Colonic mucosa (tissue), 4 donors: ENCODE measurements at regions not wholly inside any gene's neighbourhood (a gene's known extent, or its start where the extent isn't known, plus 50 kb on each side); places are given as distances from the start of the nearest gene placed in this dataset.

Source experiments
- DNase-seq: peaks from one replicate; pipeline ENCODE4 v3.0.0-alpha.2; 2020
- H3K27ac ChIP-seq: fragments of 200-600 bp; one replicate; pipeline ENCODE4 v1.8.0; 2021
- H3K27me3 ChIP-seq: fragments of 200-600 bp; one replicate; pipeline ENCODE4 v1.8.0; 2021
- H3K36me3 ChIP-seq: fragments of 200-600 bp; one replicate; pipeline ENCODE4 v1.8.0; 2021
- H3K4me1 ChIP-seq: fragments of 200-600 bp; one replicate; pipeline ENCODE4 v1.8.0; 2021; ENCODE audit warnings: mild to moderate bottlenecking
- H3K4me3 ChIP-seq: fragments of 200-600 bp; one replicate; pipeline ENCODE4 v1.8.0; 2021
- H3K9ac ChIP-seq, 2 donors: one replicate each; pipeline ENCODE4 v1.7.0; 2013; ENCODE audit warnings: control low read depth in 2 of 2, low read depth in 2 of 2, low read length in 2 of 2
- H3K9me3 ChIP-seq: fragments of 200-600 bp; one replicate; pipeline ENCODE4 v1.8.0; 2021
- intact Hi-C: fragments of 100-400 bp; cut with DNase I; formaldehyde crosslinking; loops from one replicate; pipeline ENCODE4 v1.14.1; 2022
- TF ChIP-seq, protein P1 (sequence below): fragments of 200-600 bp; IDR thresholded peaks from one replicate; pipeline ENCODE4 v1.8.0; 2022; ENCODE audit warnings: antibody characterized with exemption, mild to moderate bottlenecking
- donor health status: healthy.
- donor health status: DM: no; HTN: no; CAD: no.
- donor health status: DM: no; HTN: no; CAD: no.

DNA sequence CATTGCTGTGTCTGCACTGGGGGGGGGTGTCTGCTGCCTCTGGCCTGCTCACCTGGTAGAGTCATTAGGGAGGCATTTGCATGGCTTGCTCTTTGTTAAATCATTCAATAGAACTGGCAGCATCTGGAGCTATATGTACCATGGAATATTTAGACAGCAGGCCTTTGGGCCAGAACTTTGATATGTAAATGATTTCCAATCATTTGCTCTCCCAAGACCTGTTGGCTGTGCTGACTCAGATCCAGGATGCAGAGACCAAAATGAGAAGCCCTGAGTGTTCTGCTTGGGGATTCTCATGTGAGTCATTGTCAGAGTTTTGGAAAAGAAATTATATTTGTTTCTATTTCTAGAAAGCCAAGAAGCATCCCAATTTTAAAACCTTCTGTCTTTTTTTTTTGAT lies 257.6 kb upstream of the IGFBP3 start:
- TF ChIP-seq, protein P1, sequence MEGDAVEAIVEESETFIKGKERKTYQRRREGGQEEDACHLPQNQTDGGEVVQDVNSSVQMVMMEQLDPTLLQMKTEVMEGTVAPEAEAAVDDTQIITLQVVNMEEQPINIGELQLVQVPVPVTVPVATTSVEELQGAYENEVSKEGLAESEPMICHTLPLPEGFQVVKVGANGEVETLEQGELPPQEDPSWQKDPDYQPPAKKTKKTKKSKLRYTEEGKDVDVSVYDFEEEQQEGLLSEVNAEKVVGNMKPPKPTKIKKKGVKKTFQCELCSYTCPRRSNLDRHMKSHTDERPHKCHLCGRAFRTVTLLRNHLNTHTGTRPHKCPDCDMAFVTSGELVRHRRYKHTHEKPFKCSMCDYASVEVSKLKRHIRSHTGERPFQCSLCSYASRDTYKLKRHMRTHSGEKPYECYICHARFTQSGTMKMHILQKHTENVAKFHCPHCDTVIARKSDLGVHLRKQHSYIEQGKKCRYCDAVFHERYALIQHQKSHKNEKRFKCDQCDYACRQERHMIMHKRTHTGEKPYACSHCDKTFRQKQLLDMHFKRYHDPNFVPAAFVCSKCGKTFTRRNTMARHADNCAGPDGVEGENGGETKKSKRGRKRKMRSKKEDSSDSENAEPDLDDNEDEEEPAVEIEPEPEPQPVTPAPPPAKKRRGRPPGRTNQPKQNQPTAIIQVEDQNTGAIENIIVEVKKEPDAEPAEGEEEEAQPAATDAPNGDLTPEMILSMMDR: no peak
- no peak overlapping the region for H3K4me3 ChIP-seq
- no peak overlapping the region for H3K27ac ChIP-seq
- no peak overlapping the region for H3K9ac ChIP-seq
- DNase-seq: no peak
- H3K4me1 ChIP-seq: no peaks in the 10 kb centered on the region
- no peaks in the 10 kb centered on the region for H3K27me3 ChIP-seq
- H3K9me3 ChIP-seq: no peaks in the 10 kb centered on the region
- no peaks in the 10 kb centered on the region for H3K36me3 ChIP-seq
- intact Hi-C loops: no loop called here

DNA sequence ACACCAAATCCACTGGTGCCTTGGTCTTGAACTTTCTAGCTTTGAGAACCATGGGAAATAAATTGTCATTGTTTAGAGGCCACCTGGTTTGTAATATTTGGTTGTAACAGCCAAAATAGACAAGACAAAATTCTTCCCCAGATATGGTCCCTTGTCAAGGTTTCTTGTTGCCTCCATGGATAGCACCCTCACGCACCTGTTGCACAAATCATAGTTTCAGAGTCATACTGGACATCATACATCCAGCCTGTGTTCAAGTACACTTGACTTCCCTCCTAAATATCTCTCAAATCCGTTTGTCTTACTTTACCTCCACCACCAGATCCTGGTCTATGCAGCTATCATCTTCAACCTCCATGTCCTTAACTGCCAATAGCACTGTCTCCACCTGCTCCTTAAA lies 256.7 kb upstream of the IGFBP3 start:
- Histone ChIP-seq H3K4me1 (no peaks in the 10 kb centered on the region), H3K27ac (no peak overlapping the region), H3K9ac (no peak overlapping the region), H3K4me3 (no peak overlapping the region), H3K36me3 (no peaks in the 10 kb centered on the region), H3K27me3 (no peaks in the 10 kb centered on the region), H3K9me3 (no peaks in the 10 kb centered on the region)
- TF ChIP-seq, protein P1: no peak
- DNase-seq: no peak
- intact Hi-C loops: no loop called here

DNA sequence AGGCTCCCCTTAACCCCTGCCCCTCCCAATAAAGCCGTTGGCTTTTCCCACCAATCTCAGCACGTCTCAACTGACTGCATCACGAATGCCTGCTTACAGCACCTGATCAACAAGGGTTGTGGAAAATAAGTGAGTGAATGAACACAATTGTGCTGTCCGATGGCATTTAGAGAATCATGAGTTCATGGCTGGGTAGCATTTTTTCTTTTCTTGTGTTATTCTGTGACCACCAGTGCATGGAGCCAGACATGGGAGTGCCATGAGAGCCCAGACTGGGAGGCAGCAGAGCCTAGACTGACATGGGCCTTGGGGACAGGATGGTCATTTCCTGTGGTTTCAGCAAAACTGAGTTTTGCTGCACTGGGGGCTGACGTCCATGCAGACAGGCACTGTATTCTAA lies 254.1 kb upstream of the IGFBP3 start:
- Histone ChIP-seq H3K4me3 (no peak overlapping the region), H3K27me3 (no peaks in the 10 kb centered on the region), H3K27ac (no peak overlapping the region), H3K9ac (no peak overlapping the region), H3K4me1 (no peaks in the 10 kb centered on the region), H3K9me3 (no peaks in the 10 kb centered on the region), H3K36me3 (no peaks in the 10 kb centered on the region)
- TF ChIP-seq, protein P1: no peak
- intact Hi-C loops: no loop called here
- DNase-seq: no peak

DNA sequence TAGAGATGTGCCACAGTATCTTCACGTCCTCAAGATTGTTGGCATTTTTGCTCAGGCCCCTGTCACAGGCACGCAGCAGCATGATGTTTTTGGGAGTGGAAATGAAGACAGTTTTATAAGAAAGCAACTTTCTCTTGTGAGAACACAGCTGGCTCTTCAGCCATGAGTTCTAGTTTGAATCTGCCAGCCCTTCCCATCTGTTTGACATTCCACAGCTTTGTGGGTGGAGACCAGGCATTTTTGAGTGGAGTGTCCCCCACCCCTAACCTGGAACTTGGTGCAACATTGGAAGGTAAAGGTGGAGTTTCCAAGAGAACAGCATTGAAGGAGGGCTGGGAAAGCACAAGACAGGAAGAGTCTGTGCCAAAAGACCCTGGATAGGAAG lies 253.1 kb upstream of the IGFBP3 start:
- no peak for DNase-seq
- intact Hi-C loops: no loop called here
- Histone ChIP-seq H3K27me3 (no peaks in the 10 kb centered on the region), H3K9me3 (no peaks in the 10 kb centered on the region), H3K36me3 (no peaks in the 10 kb centered on the region), H3K27ac (no peak overlapping the region), H3K9ac (no peak overlapping the region), H3K4me1 (no peaks in the 10 kb centered on the region), H3K4me3 (no peak overlapping the region)
- TF ChIP-seq, protein P1: no peak

DNA sequence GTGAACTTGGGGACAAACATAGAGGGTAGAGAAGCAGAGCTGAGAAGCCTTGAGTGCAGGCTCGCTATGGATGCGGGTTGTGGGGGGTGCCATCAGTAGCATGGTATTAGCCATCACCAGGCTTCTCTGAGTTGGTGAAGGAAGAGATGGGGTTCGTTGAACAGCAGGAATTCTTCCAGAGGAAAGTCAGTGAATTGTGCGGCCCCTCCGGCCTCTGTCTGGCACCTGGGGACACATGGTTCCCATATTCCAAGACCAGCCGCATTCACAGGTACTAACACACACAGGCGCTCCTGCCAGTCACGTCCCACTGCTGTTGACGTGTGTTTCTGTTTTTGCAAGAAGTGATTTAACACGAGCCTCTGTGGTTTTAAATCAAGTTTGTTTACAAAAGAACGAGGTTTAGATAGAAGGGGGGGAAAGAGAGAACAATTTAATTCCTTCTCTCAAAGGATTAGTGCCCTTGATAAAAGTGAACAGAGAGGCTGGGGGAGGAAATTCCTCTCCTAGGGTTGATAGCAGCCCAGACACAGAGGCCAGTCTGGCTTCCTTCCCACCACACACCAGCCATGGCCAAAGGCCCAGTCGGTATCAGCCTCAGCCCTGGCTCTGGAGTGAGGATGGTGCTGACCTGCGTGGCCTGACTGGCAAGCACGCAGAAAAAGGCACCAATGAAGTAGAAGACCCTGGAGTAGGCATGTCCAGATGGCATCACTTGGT lies 252.6 kb upstream of the IGFBP3 start:
- TF ChIP-seq, protein P1: no peak
- no peak for DNase-seq
- no peaks in the 10 kb centered on the region for H3K4me1 ChIP-seq
- no peak overlapping the region for H3K27ac ChIP-seq
- H3K27me3 ChIP-seq: no peaks in the 10 kb centered on the region
- no peaks in the 10 kb centered on the region for H3K36me3 ChIP-seq
- H3K4me3 ChIP-seq: no peak overlapping the region
- intact Hi-C loops: no loop called here
- no peak overlapping the region for H3K9ac ChIP-seq
- H3K9me3 ChIP-seq: no peaks in the 10 kb centered on the region
